ENCODE measurements at regions not wholly inside any gene's neighbourhood (a gene's known extent, or its start where the extent isn't known, plus 50 kb on each side); places are given as distances from the start of the nearest gene placed in this dataset.
A peak's percentile ranks its signal among the peaks of the same experiment; 100 is the strongest.

DNA sequence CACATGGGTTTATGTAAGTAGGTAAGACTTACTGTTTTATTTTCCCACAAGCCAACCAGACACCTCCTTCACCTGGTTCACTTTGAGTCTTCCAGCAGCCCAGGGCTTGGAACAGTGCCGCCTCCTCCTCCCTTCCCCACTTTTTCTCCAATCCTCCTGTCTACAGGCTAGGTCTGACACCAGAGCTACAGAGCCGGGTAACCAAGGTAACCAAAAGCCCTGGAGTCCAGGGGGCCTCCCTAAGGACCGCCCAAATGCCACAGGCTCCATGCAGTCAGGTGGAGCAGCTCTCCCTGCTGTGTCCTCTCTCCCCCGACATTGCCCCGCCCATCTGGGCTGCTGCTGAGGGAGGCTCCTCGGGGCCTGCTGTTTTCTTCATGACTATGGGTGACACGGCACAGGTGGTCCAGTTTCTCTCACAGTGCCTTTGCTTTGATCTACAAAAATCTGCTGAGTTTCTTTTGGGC is 138.0 kb upstream of the EFNA5 start:
- peak overlapping the region; percentile 21; the same call in 1 of the 2 replicates for H3K4me3 ChIP-seq (ENCODE audit: low read depth, low read length)
- peaks cover 83% of the 10 kb centered on the region for H3K4me1 ChIP-seq (ENCODE audit: control insufficient read depth, insufficient read depth, low read length)
- H3K36me3 ChIP-seq (ENCODE audit: control insufficient read depth, insufficient read depth, low read length), result no peaks in the 10 kb centered on the region

DNA sequence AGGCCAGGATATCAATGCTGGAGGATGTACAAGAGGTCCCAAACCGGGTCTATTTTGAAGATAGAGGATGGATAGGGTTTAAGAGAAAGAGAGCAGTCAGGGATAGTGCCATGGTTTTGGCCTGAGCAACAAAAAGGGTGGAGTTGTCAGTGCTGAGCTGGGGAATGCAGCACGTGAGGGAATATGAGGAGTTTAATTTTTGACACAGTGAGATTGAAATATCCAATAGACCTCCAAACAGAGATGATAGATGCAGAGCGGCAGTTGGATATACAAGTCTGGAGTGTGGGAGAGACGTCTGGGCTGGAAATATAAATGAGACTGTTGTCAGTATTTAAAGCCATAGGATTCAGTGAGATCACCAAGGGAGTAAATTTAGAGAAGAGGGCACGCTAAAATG is 136.7 kb upstream of the EFNA5 start:
- Histone ChIP-seq H3K4me1 (ENCODE audit: control insufficient read depth, insufficient read depth, low read length) (peaks cover 80% of the 10 kb centered on the region), H3K4me3 (ENCODE audit: low read depth, low read length) (no peak overlapping the region), H3K9me3 (ENCODE audit: control insufficient read depth, insufficient read depth, low read length) (no peaks in the 10 kb centered on the region), H3K27me3 (ENCODE audit: control insufficient read depth, insufficient read depth, low read length) (0 out of 2 replicates have a peak, but pooled peaks cover 4% of the 10 kb centered on the region), H3K36me3 (ENCODE audit: control insufficient read depth, insufficient read depth, low read length) (no peaks in the 10 kb centered on the region), H3K9ac (ENCODE audit: low read depth, low read length) (no peak overlapping the region), H3K27ac (ENCODE audit: low read depth, low read length) (no peak overlapping the region)

More for the DNA sequence above, 138.0 kb upstream of the EFNA5 start:
- no peak overlapping the region for H3K9ac ChIP-seq (ENCODE audit: low read depth, low read length)
- peak overlapping the region; percentile 91 for H3K27ac ChIP-seq (ENCODE audit: low read depth, low read length)
- H3K27me3 ChIP-seq (ENCODE audit: control insufficient read depth, insufficient read depth, low read length), result peaks cover 4% of the 10 kb centered on the region; the same call in 1 of the 2 replicates
- H3K9me3 ChIP-seq (ENCODE audit: control insufficient read depth, insufficient read depth, low read length), result no peaks in the 10 kb centered on the region

DNA sequence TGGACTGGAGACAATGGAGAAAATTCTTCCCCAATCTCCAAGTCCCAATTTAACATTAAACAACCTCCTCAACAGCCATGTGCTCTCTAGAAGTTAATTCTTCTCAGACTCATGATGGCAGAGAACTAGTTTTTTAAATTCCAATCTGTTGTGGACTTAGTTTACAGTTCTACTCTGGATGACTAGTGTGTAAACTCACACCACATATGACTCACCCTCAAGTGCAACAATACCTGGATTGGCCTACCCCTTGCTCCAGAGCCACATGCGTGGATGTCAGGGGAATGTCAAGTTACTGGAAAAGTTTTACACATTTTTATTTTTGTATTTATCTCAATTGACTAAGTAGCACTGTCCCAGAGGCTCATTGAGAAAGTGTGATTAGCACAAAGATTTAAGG is 136.0 kb upstream of the EFNA5 start:
- Histone ChIP-seq H3K27ac (ENCODE audit: low read depth, low read length) (peak overlapping the region; percentile 6), H3K9ac (ENCODE audit: low read depth, low read length) (no peak overlapping the region), H3K36me3 (ENCODE audit: control insufficient read depth, insufficient read depth, low read length) (no peaks in the 10 kb centered on the region), H3K4me3 (ENCODE audit: low read depth, low read length) (no peak overlapping the region), H3K9me3 (ENCODE audit: control insufficient read depth, insufficient read depth, low read length) (no peaks in the 10 kb centered on the region), H3K27me3 (ENCODE audit: control insufficient read depth, insufficient read depth, low read length) (0 out of 2 replicates have a peak, but pooled peaks cover 4% of the 10 kb centered on the region), H3K4me1 (ENCODE audit: control insufficient read depth, insufficient read depth, low read length) (peaks cover 72% of the 10 kb centered on the region)

DNA sequence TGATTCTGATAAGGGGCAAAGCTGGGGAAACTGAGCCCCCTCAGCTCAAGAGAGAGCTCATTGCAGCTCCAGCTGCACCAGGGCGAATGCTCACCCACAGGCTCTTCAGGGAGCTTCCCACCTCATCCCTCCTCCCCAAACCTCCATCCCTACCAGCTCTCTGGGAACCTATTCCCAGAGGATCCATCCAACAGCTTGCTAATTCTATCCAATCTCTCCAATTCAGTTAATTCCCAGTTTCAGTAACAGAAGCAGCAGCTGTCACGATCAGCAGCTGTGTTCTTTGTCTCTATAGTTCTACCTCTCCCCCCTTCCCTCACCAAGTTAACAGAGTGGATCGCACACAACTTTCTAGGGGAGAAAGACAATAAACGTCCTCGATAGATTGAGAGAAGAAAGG is 135.5 kb upstream of the EFNA5 start:
- H3K27me3 ChIP-seq (ENCODE audit: control insufficient read depth, insufficient read depth, low read length), result 0 out of 2 replicates have a peak, but pooled peaks cover 4% of the 10 kb centered on the region
- H3K4me1 ChIP-seq (ENCODE audit: control insufficient read depth, insufficient read depth, low read length), result peaks cover 68% of the 10 kb centered on the region
- H3K27ac ChIP-seq (ENCODE audit: low read depth, low read length), result peak overlapping the region; percentile 6
- no peaks in the 10 kb centered on the region for H3K36me3 ChIP-seq (ENCODE audit: control insufficient read depth, insufficient read depth, low read length)
- H3K9me3 ChIP-seq (ENCODE audit: control insufficient read depth, insufficient read depth, low read length), result no peaks in the 10 kb centered on the region
- H3K9ac ChIP-seq (ENCODE audit: low read depth, low read length), result no peak overlapping the region
- no peak overlapping the region for H3K4me3 ChIP-seq (ENCODE audit: low read depth, low read length)

DNA sequence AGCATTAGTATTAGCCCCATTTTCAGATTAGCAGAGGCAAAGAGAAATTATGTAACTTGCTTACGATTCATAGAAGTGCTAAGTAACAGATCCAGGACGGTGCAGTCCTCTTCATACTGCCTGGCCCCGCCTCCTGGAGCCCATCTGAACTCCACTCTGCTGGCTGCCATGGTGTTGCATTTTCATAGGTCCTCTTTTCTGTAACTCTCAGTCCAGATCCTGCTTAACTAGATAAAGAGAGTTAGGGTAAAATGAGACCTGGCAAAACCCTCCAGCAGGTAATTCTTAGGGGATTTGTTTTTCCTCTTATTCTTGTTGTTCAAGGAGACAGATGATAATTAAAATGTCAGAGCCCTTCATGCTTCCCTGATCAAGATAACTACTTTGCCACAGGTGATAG is 135.1 kb upstream of the EFNA5 start:
- Histone ChIP-seq H3K9ac (ENCODE audit: low read depth, low read length) (no peak overlapping the region), H3K36me3 (ENCODE audit: control insufficient read depth, insufficient read depth, low read length) (no peaks in the 10 kb centered on the region), H3K27ac (ENCODE audit: low read depth, low read length) (no peak overlapping the region), H3K9me3 (ENCODE audit: control insufficient read depth, insufficient read depth, low read length) (no peaks in the 10 kb centered on the region), H3K27me3 (ENCODE audit: control insufficient read depth, insufficient read depth, low read length) (0 out of 2 replicates have a peak, but pooled peaks cover 4% of the 10 kb centered on the region), H3K4me3 (ENCODE audit: low read depth, low read length) (no peak overlapping the region), H3K4me1 (ENCODE audit: control insufficient read depth, insufficient read depth, low read length) (peaks cover 63% of the 10 kb centered on the region)

DNA sequence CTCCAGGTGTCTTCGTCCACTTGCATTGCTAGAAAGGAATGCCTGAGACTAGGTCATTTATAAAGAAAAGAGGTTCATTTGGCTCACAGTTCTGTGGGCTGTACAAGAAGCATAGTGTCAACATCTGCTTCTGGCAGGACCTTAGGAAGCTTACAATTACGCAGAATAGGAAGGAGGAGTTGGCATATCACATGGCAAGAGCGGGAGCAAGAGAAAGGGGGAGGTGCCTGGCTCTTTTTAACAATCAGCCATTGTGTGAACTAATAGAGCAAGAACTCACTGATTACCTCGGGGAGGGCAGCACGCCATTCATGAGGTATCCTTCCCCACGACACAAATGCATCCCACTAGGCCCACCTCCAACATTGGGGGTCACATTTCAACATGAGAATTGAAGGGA is 134.4 kb upstream of the EFNA5 start:
- Histone ChIP-seq H3K4me1 (ENCODE audit: control insufficient read depth, insufficient read depth, low read length) (peaks cover 57% of the 10 kb centered on the region), H3K9ac (ENCODE audit: low read depth, low read length) (no peak overlapping the region), H3K36me3 (ENCODE audit: control insufficient read depth, insufficient read depth, low read length) (no peaks in the 10 kb centered on the region), H3K27me3 (ENCODE audit: control insufficient read depth, insufficient read depth, low read length) (no peaks in the 10 kb centered on the region), H3K27ac (ENCODE audit: low read depth, low read length) (no peak overlapping the region), H3K9me3 (ENCODE audit: control insufficient read depth, insufficient read depth, low read length) (no peaks in the 10 kb centered on the region), H3K4me3 (ENCODE audit: low read depth, low read length) (no peak overlapping the region)

DNA sequence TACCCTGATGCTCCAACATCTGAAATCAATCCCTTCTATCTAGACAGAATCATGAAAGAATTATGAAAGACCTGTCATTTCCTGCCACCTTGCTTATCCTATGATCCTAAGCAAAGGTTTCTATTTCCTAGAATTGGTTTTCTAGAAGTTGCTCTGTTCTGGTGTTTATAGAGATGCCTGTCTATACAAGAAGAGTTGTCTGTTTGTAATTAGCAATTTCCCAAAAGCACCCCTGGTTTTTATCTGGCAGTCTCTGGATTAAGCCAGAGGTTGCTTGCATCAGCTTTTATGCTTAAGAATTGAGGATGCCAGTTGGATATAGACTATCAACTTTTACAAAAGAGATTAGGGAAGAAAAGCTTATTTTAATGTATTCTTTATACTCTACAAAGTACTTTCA is 133.0 kb upstream of the EFNA5 start:
- H3K4me3 ChIP-seq (ENCODE audit: low read depth, low read length), result no peak overlapping the region
- H3K9me3 ChIP-seq (ENCODE audit: control insufficient read depth, insufficient read depth, low read length), result no peaks in the 10 kb centered on the region
- H3K36me3 ChIP-seq (ENCODE audit: control insufficient read depth, insufficient read depth, low read length), result no peaks in the 10 kb centered on the region
- H3K27ac ChIP-seq (ENCODE audit: low read depth, low read length), result no peak overlapping the region
- H3K9ac ChIP-seq (ENCODE audit: low read depth, low read length), result no peak overlapping the region
- no peaks in the 10 kb centered on the region for H3K27me3 ChIP-seq (ENCODE audit: control insufficient read depth, insufficient read depth, low read length)
- peaks cover 55% of the 10 kb centered on the region for H3K4me1 ChIP-seq (ENCODE audit: control insufficient read depth, insufficient read depth, low read length)

DNA sequence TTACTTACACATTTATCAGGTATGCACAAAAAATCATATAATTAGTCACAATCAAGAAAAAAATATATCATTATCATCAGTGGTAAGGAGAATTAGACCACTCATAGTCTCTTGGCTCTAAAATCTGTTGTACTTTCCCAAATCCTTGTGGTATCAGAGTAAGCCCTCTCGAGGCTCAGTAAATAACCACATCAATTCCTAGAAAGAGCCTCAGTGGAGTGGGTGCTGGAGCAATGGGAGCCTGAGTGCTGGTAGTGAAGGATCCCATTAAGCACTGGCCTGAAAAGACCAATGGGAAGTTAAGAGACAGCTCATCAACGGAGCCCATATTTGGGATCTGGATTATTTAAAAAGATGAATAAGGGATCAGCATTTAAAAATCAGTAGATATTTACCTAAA is 130.3 kb upstream of the EFNA5 start:
- peaks cover 28% of the 10 kb centered on the region for H3K4me1 ChIP-seq (ENCODE audit: control insufficient read depth, insufficient read depth, low read length)
- H3K36me3 ChIP-seq (ENCODE audit: control insufficient read depth, insufficient read depth, low read length), result no peaks in the 10 kb centered on the region
- no peak overlapping the region for H3K9ac ChIP-seq (ENCODE audit: low read depth, low read length)
- H3K9me3 ChIP-seq (ENCODE audit: control insufficient read depth, insufficient read depth, low read length), result no peaks in the 10 kb centered on the region
- no peaks in the 10 kb centered on the region for H3K27me3 ChIP-seq (ENCODE audit: control insufficient read depth, insufficient read depth, low read length)
- no peak overlapping the region for H3K4me3 ChIP-seq (ENCODE audit: low read depth, low read length)
- no peak overlapping the region for H3K27ac ChIP-seq (ENCODE audit: low read depth, low read length)

DNA sequence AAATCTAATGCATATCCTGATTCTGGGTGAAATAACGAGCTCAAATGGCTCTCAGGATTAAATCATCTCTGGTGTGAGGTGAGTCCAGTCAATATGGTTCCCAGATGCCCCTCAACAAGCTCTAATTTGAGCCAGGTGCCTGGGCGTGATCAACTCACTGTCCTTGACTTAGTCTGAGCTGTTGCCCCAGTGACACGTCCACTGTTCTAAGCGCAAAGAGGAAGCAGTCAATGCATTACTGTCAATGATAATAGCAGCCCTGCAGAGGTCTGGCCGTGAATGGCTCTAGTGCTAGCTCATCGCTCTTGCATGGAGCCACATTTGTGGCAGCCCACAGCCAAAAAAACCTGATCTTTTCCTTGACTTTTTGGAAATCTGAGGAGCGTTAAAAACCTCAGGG is 128.6 kb upstream of the EFNA5 start:
- Histone ChIP-seq H3K9me3 (ENCODE audit: control insufficient read depth, insufficient read depth, low read length) (no peaks in the 10 kb centered on the region), H3K27ac (ENCODE audit: low read depth, low read length) (peak overlapping the region; percentile 16), H3K4me1 (ENCODE audit: control insufficient read depth, insufficient read depth, low read length) (peaks cover 11% of the 10 kb centered on the region), H3K36me3 (ENCODE audit: control insufficient read depth, insufficient read depth, low read length) (no peaks in the 10 kb centered on the region), H3K4me3 (ENCODE audit: low read depth, low read length) (no peak overlapping the region), H3K27me3 (ENCODE audit: control insufficient read depth, insufficient read depth, low read length) (no peaks in the 10 kb centered on the region), H3K9ac (ENCODE audit: low read depth, low read length) (no peak overlapping the region)

DNA sequence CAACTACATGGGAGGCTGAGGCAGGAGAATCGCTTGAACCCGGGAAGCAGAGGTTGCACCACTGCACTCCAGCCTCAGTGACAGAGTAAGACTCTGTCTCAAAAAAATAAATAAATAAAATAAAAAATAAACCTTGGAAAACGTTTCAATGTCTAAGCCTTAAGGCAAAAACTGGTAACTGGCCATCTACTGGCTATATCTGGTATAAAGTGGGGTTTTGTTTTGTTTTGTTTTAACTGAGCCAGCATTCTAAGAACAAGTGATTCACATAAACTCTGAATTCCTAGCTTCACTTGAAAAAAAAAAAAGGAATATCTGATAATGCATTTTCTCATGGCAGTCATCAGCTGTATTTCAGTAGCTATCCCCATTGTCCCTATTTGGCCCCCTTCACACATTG is 126.1 kb upstream of the EFNA5 start:
- H3K36me3 ChIP-seq (ENCODE audit: control insufficient read depth, insufficient read depth, low read length), result no peaks in the 10 kb centered on the region

DNA sequence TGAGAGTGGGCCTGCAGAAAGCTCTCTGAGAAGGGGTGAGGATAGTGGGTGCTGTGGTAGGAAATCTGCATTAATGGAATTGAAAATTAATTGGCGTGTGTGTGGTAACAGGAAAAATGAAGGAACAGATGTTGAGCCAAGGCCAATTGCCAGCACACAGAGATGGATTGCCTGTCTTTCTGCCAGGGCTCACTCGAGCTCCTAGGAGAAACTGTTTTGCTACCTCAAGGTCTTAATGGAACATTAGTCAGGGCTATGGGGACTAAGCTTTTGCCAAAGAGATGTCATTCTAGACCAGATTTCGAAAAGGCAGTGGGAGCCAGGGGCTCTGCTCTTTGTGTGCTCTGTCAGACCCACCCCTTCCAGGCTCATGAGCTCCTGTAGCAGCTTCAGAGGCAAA is 124.0 kb upstream of the EFNA5 start:
- Histone ChIP-seq H3K9ac (ENCODE audit: low read depth, low read length) (no peak overlapping the region), H3K9me3 (ENCODE audit: control insufficient read depth, insufficient read depth, low read length) (no peaks in the 10 kb centered on the region), H3K27me3 (ENCODE audit: control insufficient read depth, insufficient read depth, low read length) (no peaks in the 10 kb centered on the region), H3K4me1 (ENCODE audit: control insufficient read depth, insufficient read depth, low read length) (peaks cover 8% of the 10 kb centered on the region), H3K36me3 (ENCODE audit: control insufficient read depth, insufficient read depth, low read length) (no peaks in the 10 kb centered on the region), H3K27ac (ENCODE audit: low read depth, low read length) (no peak overlapping the region), H3K4me3 (ENCODE audit: low read depth, low read length) (no peak overlapping the region)

More for the DNA sequence above, 126.1 kb upstream of the EFNA5 start:
- H3K27me3 ChIP-seq (ENCODE audit: control insufficient read depth, insufficient read depth, low read length), result no peaks in the 10 kb centered on the region
- H3K9ac ChIP-seq (ENCODE audit: low read depth, low read length), result no peak overlapping the region
- no peaks in the 10 kb centered on the region for H3K9me3 ChIP-seq (ENCODE audit: control insufficient read depth, insufficient read depth, low read length)
- H3K4me1 ChIP-seq (ENCODE audit: control insufficient read depth, insufficient read depth, low read length), result peaks cover 11% of the 10 kb centered on the region
- no peak overlapping the region for H3K4me3 ChIP-seq (ENCODE audit: low read depth, low read length)
- H3K27ac ChIP-seq (ENCODE audit: low read depth, low read length), result no peak overlapping the region

DNA sequence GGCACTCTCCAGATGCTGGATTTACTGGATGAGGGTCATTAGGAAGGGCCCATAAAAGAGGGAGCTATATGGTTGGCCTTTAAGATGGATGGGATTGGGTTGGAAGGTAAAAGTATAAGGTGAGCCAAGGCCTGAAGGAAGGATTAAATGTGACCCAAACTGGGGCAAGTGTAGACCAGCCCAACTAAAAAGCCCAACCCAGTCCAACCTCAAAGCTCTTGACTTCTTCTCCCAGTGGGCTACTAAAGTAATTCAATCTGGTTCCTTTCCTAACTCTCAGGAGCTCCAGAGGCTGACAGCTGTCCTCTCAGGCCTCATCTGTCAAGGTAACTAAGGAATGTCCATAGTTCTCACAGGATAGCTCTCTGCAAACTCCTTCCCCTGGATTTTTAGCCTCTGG is 122.2 kb upstream of the EFNA5 start:
- no peaks in the 10 kb centered on the region for H3K4me1 ChIP-seq (ENCODE audit: control insufficient read depth, insufficient read depth, low read length)

More for the DNA sequence above, 122.2 kb upstream of the EFNA5 start:
- Histone ChIP-seq H3K27me3 (ENCODE audit: control insufficient read depth, insufficient read depth, low read length) (no peaks in the 10 kb centered on the region), H3K36me3 (ENCODE audit: control insufficient read depth, insufficient read depth, low read length) (no peaks in the 10 kb centered on the region), H3K9me3 (ENCODE audit: control insufficient read depth, insufficient read depth, low read length) (no peaks in the 10 kb centered on the region), H3K4me3 (ENCODE audit: low read depth, low read length) (no peak overlapping the region), H3K27ac (ENCODE audit: low read depth, low read length) (no peak overlapping the region), H3K9ac (ENCODE audit: low read depth, low read length) (no peak overlapping the region)

All from HUES48 (cell line).